H9 (cell line): ENCODE measurements at regions not wholly inside any gene's neighbourhood (a gene's known extent, or its start where the extent isn't known, plus 50 kb on each side); places are given as distances from the start of the nearest gene placed in this dataset.

Source experiments
- DNase-seq: peaks from one replicate; pipeline ENCODE4 v3.0.0-alpha.2; 2017
- H2AFZ ChIP-seq: one replicate; pipeline ENCODE4 v1.6.1; 2013; ENCODE audit warnings: mild to moderate bottlenecking, low read length, control low read depth, moderate library complexity
- H2AK5ac ChIP-seq: 2 replicates; pipeline ENCODE4 v1.6.1; 2013; ENCODE audit warnings: low read length, control low read depth, mixed read lengths; ENCODE audit not compliant: insufficient read length
- H2BK120ac ChIP-seq: one replicate; pipeline ENCODE4 v1.6.1; 2013; ENCODE audit warnings: low read depth, mild to moderate bottlenecking, low read length, control low read depth, inconsistent platforms; ENCODE audit not compliant: poor library complexity, severe bottlenecking
- H2BK12ac ChIP-seq: 2 replicates; pipeline ENCODE4 v1.6.1; 2013; ENCODE audit warnings: low read length, control low read depth, mixed read lengths, low read depth; ENCODE audit not compliant: insufficient read length
- H2BK15ac ChIP-seq: 2 replicates; pipeline ENCODE4 v1.6.1; 2013; ENCODE audit warnings: low read depth, low read length, control low read depth
- H2BK20ac ChIP-seq: one replicate; pipeline ENCODE4 v1.6.1; 2013; ENCODE audit warnings: low read depth, mild to moderate bottlenecking, low read length, control low read depth, inconsistent platforms; ENCODE audit not compliant: poor library complexity, severe bottlenecking
- H2BK5ac ChIP-seq: 2 replicates; pipeline ENCODE4 v1.6.1; 2013; ENCODE audit warnings: low read length, control low read depth, mixed read lengths; ENCODE audit not compliant: insufficient read length
- H3K14ac ChIP-seq: 2 replicates; pipeline ENCODE4 v1.6.1; 2013; ENCODE audit warnings: low read length, control low read depth; ENCODE audit not compliant: insufficient read depth
- H3K18ac ChIP-seq: 2 replicates; pipeline ENCODE4 v1.6.1; 2013; ENCODE audit warnings: low read depth, mild to moderate bottlenecking, mixed read lengths, low read length, control low read depth; ENCODE audit not compliant: insufficient read length
- H3K23ac ChIP-seq: 2 replicates; pipeline ENCODE4 v1.6.1; 2013; ENCODE audit warnings: low read length, control low read depth, mixed read lengths, low read depth; ENCODE audit not compliant: insufficient read length
- H3K23me2 ChIP-seq: 2 replicates; pipeline ENCODE4 v1.6.1; 2013; ENCODE audit warnings: low read depth, mild to moderate bottlenecking, mixed read lengths, low read length, control low read depth; ENCODE audit not compliant: insufficient read length, poor library complexity, severe bottlenecking
- H3K27ac ChIP-seq: 2 replicates; pipeline ENCODE4 v1.5.1; 2013; ENCODE audit warnings: low read length, control low read depth, mixed read lengths, low read depth; ENCODE audit not compliant: insufficient read length
- H3K27me3 ChIP-seq: 2 replicates; pipeline ENCODE4 v1.6.1; 2013; ENCODE audit warnings: low read length, control low read depth, inconsistent platforms; ENCODE audit not compliant: insufficient read depth
- H3K4ac ChIP-seq: 2 replicates; pipeline ENCODE4 v1.6.1; 2013; ENCODE audit warnings: low read depth, mild to moderate bottlenecking, control low read depth, inconsistent platforms, low read length, moderate library complexity
- H3K4me1 ChIP-seq: 2 replicates; pipeline ENCODE4 v1.6.1; 2013; ENCODE audit warnings: low read length, control low read depth, inconsistent platforms; ENCODE audit not compliant: insufficient read depth
- H3K4me2 ChIP-seq: 2 replicates; pipeline ENCODE4 v1.6.1; 2013; ENCODE audit warnings: low read length, control low read depth, mixed read lengths; ENCODE audit not compliant: insufficient read length, insufficient read depth
- H3K56ac ChIP-seq: 2 replicates; pipeline ENCODE4 v1.6.1; 2013; ENCODE audit warnings: low read depth, mild to moderate bottlenecking, mixed read lengths, low read length, control low read depth; ENCODE audit not compliant: insufficient read length
- H3K79me1 ChIP-seq: 2 replicates; pipeline ENCODE4 v1.6.1; 2013; ENCODE audit warnings: low read depth, mild to moderate bottlenecking, moderate library complexity, low read length, control low read depth, inconsistent platforms; ENCODE audit not compliant: insufficient read depth, poor library complexity, severe bottlenecking
- H3K79me2 ChIP-seq: 2 replicates; pipeline ENCODE4 v1.6.1; 2013; ENCODE audit warnings: low read length, control low read depth, inconsistent platforms; ENCODE audit not compliant: insufficient read depth
- H3K9ac ChIP-seq: 2 replicates; pipeline ENCODE4 v1.6.1; 2013; ENCODE audit warnings: low read length, control low read depth, mixed read lengths; ENCODE audit not compliant: insufficient read length; ENCODE audit errors: extremely low read depth
- H3K9me3 ChIP-seq: one replicate; pipeline ENCODE4 v1.6.1; 2013; ENCODE audit warnings: low read depth, low read length, inconsistent platforms; ENCODE audit not compliant: control insufficient read depth
- H3T11ph ChIP-seq: one replicate; pipeline ENCODE4 v1.6.1; 2013; ENCODE audit warnings: mild to moderate bottlenecking, low read length, control low read depth, inconsistent platforms
- H4K20me1 ChIP-seq: one replicate; pipeline ENCODE4 v1.6.1; 2013; ENCODE audit not compliant: control insufficient read depth, insufficient read length, insufficient read depth
- H4K5ac ChIP-seq: 2 replicates; pipeline ENCODE4 v1.6.1; 2013; ENCODE audit warnings: low read depth, mild to moderate bottlenecking, mixed read lengths, low read length, control low read depth; ENCODE audit not compliant: insufficient read length
- H4K8ac ChIP-seq: replicated peaks from 2 replicates; pipeline ENCODE4 v1.6.1; 2013; ENCODE audit warnings: low read length, control low read depth, mixed read lengths, low read depth; ENCODE audit not compliant: insufficient read length
- H4K91ac ChIP-seq: 2 replicates; pipeline ENCODE4 v1.6.1; 2013; ENCODE audit warnings: low read depth, mild to moderate bottlenecking, moderate library complexity, mixed read lengths, low read length, control low read depth; ENCODE audit not compliant: insufficient read length
- H3K27ac Mint-ChIP-seq, 3 experiments: 2 replicates in 2 of 3; 3 replicates in 1 of 3; pipeline ENCODE4 v1.8.0; 2020 to 2021; ENCODE audit warnings: mixed read lengths in 3 of 3, mild to moderate bottlenecking in 1 of 3, moderate library complexity in 1 of 3
- H3K27me3 Mint-ChIP-seq: 2 replicates; pipeline ENCODE4 v1.8.0; 2021; ENCODE audit warnings: low read depth, mild to moderate bottlenecking, moderate library complexity, mixed read lengths
- H3K36me3 Mint-ChIP-seq, 3 experiments: 2 replicates in 2 of 3; 3 replicates in 1 of 3; pipeline ENCODE4 v1.8.0; 2020 to 2021; ENCODE audit warnings: low read depth in 3 of 3, mixed read lengths in 3 of 3; ENCODE audit not compliant: insufficient read depth in 1 of 3
- H3K4me1 Mint-ChIP-seq, 2 experiments: 2 replicates each; pipeline ENCODE4 v1.8.0; 2020; ENCODE audit warnings: mixed read lengths in 2 of 2
- H3K4me3 Mint-ChIP-seq, 2 experiments: 2 replicates in 1 of 2; 3 replicates in 1 of 2; pipeline ENCODE4 v1.8.0; 2020 to 2021; ENCODE audit warnings: mild to moderate bottlenecking in 2 of 2, mixed read lengths in 2 of 2, moderate library complexity in 1 of 2
- H3K9me3 Mint-ChIP-seq, 2 experiments: 2 replicates in 1 of 2; 3 replicates in 1 of 2; pipeline ENCODE4 v1.8.0; 2020; ENCODE audit warnings: mild to moderate bottlenecking in 2 of 2, mixed read lengths in 2 of 2, moderate library complexity in 1 of 2
- CTCF ChIP-seq: fragments of 200-600 bp; sonication (generic); conservative IDR thresholded peaks from 3 replicates; pipeline ENCODE4 v1.8.0; 2021; ENCODE audit warnings: antibody characterized with exemption, mild to moderate bottlenecking
- WGBS: extraction: QIAGEN DNeasy Blood & Tissue Kit; methylation state at CpG from one replicate; pipeline ENCODE4 v1.1.7; 2013; ENCODE audit warnings: missing lambda C conversion rate, low lambda C conversion rate, mixed read lengths; ENCODE audit not compliant: insufficient read length; ENCODE audit errors: extremely low coverage; 5-methylcytosine and 5-hydroxymethylcytosine counted together

GRCh38 chr7:119283353-119283752 lies 989.6 kb upstream of the KCND2 start:
- Histone ChIP-seq H3K4me1 (no peaks in the 10 kb centered on the region), H4K91ac (no peak overlapping the region), H2BK15ac (no peak overlapping the region), H4K5ac (no peak overlapping the region), H2BK120ac (no peak overlapping the region), H2BK5ac (no peak overlapping the region), H3K9ac (no peak overlapping the region), H2AK5ac (no peak overlapping the region), H4K8ac (no peak overlapping the region), H3K56ac (no peak overlapping the region), H3K18ac (no peak overlapping the region), H3K14ac (no peak overlapping the region), H3K27ac (no peak overlapping the region), H3K27me3 (no peaks in the 10 kb centered on the region), H2AFZ (no peak overlapping the region), H3K79me1 (no peaks in the 10 kb centered on the region), H3K9me3 (no peaks in the 10 kb centered on the region), H2BK20ac (no peak overlapping the region), H3K79me2 (no peaks in the 10 kb centered on the region), H4K20me1 (no peaks in the 10 kb centered on the region), H2BK12ac (no peak overlapping the region), H3K4ac (no peak overlapping the region), H3K23me2 (no peaks in the 10 kb centered on the region), H3K23ac (no peak overlapping the region), H3K4me2 (no peak overlapping the region), H3T11ph (no peak overlapping the region)
- no peak for DNase-seq
- Mint-ChIP-seq H3K36me3 (no peaks in the 10 kb centered on the region), H3K4me3 (no peak overlapping the region), H3K9me3 (no peaks in the 10 kb centered on the region), H3K27ac (no peak overlapping the region; a peak in 1 of 7 replicates), H3K4me1 (peaks cover 5 to 6% of the 10 kb centered on the region in 2 experiments; a peak in 3 of 4 replicates), H3K27me3 (no peaks in the 10 kb centered on the region)
- TF ChIP-seq CTCF, result no peak
- WGBS, result no CpG with 5 or more reads among the region's 3 CpGs
